A549 (cell line): ENCODE measurements at regions not wholly inside any gene's neighbourhood (a gene's known extent, or its start where the extent isn't known, plus 50 kb on each side); places are given as distances from the start of the nearest gene placed in this dataset.

Source experiments
- ATAC-seq, 2 experiments: fragments of 200-7000 bp in 1 of 2; fragments of >200 bp in 1 of 2; cut with Nextera tagmentation in 1 of 2; cut with Tn5 transposase in 1 of 2; 3 replicates each; pipeline versions ENCODE4 v1.8.0 to v1.9.1; 2018 to 2020; ENCODE audit warnings: mild to moderate bottlenecking in 1 of 2, moderate library complexity in 1 of 2
- CTCF ChIA-PET: fragments of 300-600 bp; sonication (Branson Sonifier 250); formaldehyde crosslinking; extraction: SDS; loops from one replicate; lab custom pipeline; 2021; ENCODE audit warnings: antibody characterized with exemption, inconsistent platforms; lab: Yijun Ruan, JAX
- POLR2A ChIA-PET: fragments of 350-600 bp; formaldehyde crosslinking; extraction: SDS; loops from one replicate; lab custom pipeline; 2021; ENCODE audit warnings: antibody characterized with exemption, inconsistent platforms; lab: Yijun Ruan, JAX
- DNase-seq, 2 experiments: peaks; one replicate each; pipeline versions ENCODE4 v3.0.0 to v3.0.0-alpha.2; 2011 to 2016; ENCODE audit warnings: low read depth in 1 of 2, low spot score in 1 of 2
- FAIRE-seq: peaks from 2 replicates; lab custom pipeline; 2011; peaks lifted over from hg19 to GRCh38; lab: Jason Lieb, UNC
- H3K27ac ChIP-seq, 2 experiments: fragments of >200 bp; sonication (Bioruptor Twin); formaldehyde crosslinking; 3 replicates each; pipeline ENCODE4 v1.5.1; 2016 to 2017
- H3K4me1 ChIP-seq: fragments of >200 bp; sonication (Bioruptor Twin); formaldehyde crosslinking; 3 replicates; pipeline ENCODE4 v1.6.1; 2016
- H3K4me2 ChIP-seq: fragments of >200 bp; sonication (Bioruptor Twin); formaldehyde crosslinking; 3 replicates; pipeline ENCODE4 v1.6.1; 2016
- H3K4me3 ChIP-seq: fragments of >200 bp; sonication (Bioruptor Twin); formaldehyde crosslinking; 3 replicates; pipeline ENCODE4 v1.5.1; 2016
- H3K9me3 ChIP-seq: fragments of >200 bp; sonication (Bioruptor Twin); formaldehyde crosslinking; 3 replicates; pipeline ENCODE4 v1.6.1; 2016
- ATOH8 ChIP-seq: fragments of 250-450 bp; sonication (Bioruptor Pico); IDR thresholded peaks from 2 replicates; pipeline ENCODE4 v1.5.0; 2020; ENCODE audit warnings: low read depth, mild to moderate bottlenecking, moderate library complexity
- BHLHE40 ChIP-seq: IDR thresholded peaks from 2 replicates; pipeline ENCODE4 v1.6.1; 2012; ENCODE audit warnings: low read depth, low read length, inconsistent platforms
- CBX8 ChIP-seq: fragments of 200-600 bp; sonication (generic); IDR thresholded peaks from 2 replicates; pipeline ENCODE4 v1.6.1; 2016
- CHD2 ChIP-seq: fragments of 150-350 bp; IDR thresholded peaks from 2 replicates; pipeline ENCODE4 v1.6.1; 2014; ENCODE audit warnings: low read length; ENCODE audit not compliant: partially characterized antibody
- E2F6 ChIP-seq: IDR thresholded peaks from 2 replicates; pipeline ENCODE4 v1.6.1; 2012; ENCODE audit warnings: low read depth, borderline replicate concordance
- EHMT2 ChIP-seq: fragments of 200-600 bp; sonication (generic); IDR thresholded peaks from 2 replicates; pipeline ENCODE4 v1.6.1; 2016; ENCODE audit warnings: antibody characterized with exemption, low read depth, mild to moderate bottlenecking, moderate library complexity
- ESRRA ChIP-seq: fragments of 150-350 bp; IDR thresholded peaks from 2 replicates; pipeline ENCODE4 v1.6.1; 2014; ENCODE audit warnings: mild to moderate bottlenecking, low read length, borderline replicate concordance
- FOSB ChIP-seq: fragments of 250-450 bp; sonication (Bioruptor Pico); IDR thresholded peaks from 2 replicates; pipeline ENCODE4 v1.5.0; 2020; ENCODE audit warnings: mild to moderate bottlenecking, moderate library complexity
- FOXS1 ChIP-seq: fragments of 250-450 bp; sonication (Bioruptor Pico); IDR thresholded peaks from 2 replicates; pipeline ENCODE4 v1.5.0; 2020; ENCODE audit warnings: mild to moderate bottlenecking, moderate library complexity
- HDAC2 ChIP-seq: fragments of 200-600 bp; sonication (generic); IDR thresholded peaks from 2 replicates; pipeline ENCODE4 v1.6.1; 2016
- HES2 ChIP-seq: fragments of >200 bp; sonication (Bioruptor Twin); formaldehyde crosslinking; IDR thresholded peaks from 2 replicates; pipeline ENCODE4 v1.6.1; 2016
- HEYL ChIP-seq: fragments of 250-450 bp; sonication (Bioruptor Pico); IDR thresholded peaks from 2 replicates; pipeline ENCODE4 v1.8.0; 2021; ENCODE audit warnings: mild to moderate bottlenecking, moderate library complexity
- HMGXB4 ChIP-seq: fragments of 250-450 bp; sonication (Bioruptor Pico); IDR thresholded peaks from 2 replicates; pipeline ENCODE4 v1.5.0; 2021; ENCODE audit warnings: mild to moderate bottlenecking, moderate library complexity, borderline replicate concordance
- HOXB5 ChIP-seq: fragments of 250-450 bp; sonication (Bioruptor Pico); IDR thresholded peaks from 2 replicates; pipeline ENCODE4 v1.5.0; 2020; ENCODE audit warnings: mild to moderate bottlenecking, moderate library complexity
- JUNB ChIP-seq: fragments of >200 bp; sonication (Bioruptor Twin); formaldehyde crosslinking; IDR thresholded peaks from 2 replicates; pipeline ENCODE4 v1.6.1; 2016
- KDM1A ChIP-seq: fragments of 200-600 bp; sonication (generic); IDR thresholded peaks from 2 replicates; pipeline ENCODE4 v1.6.1; 2016; ENCODE audit warnings: low read depth, mild to moderate bottlenecking
- MAFK ChIP-seq: fragments of 450-650 bp; IDR thresholded peaks from 2 replicates; pipeline ENCODE4 v1.6.1; 2014; ENCODE audit not compliant: partially characterized antibody
- NFE2L2 ChIP-seq: fragments of 150-350 bp; conservative IDR thresholded peaks from 2 replicates; pipeline ENCODE4 v1.6.1; 2014; ENCODE audit warnings: low read length
- PHF8 ChIP-seq: fragments of 200-600 bp; sonication (generic); IDR thresholded peaks from 2 replicates; pipeline ENCODE4 v1.6.1; 2016; ENCODE audit warnings: low read depth, mild to moderate bottlenecking, antibody characterized with exemption, moderate library complexity, borderline replicate concordance
- RAD21 ChIP-seq, 2 experiments: fragments of >200 bp in 1 of 2; sonication (Bioruptor Twin) in 1 of 2; formaldehyde crosslinking in 1 of 2; IDR thresholded peaks in 1 of 2; conservative IDR thresholded peaks in 1 of 2; 2 replicates in 1 of 2; 3 replicates in 1 of 2; pipeline ENCODE4 v1.6.1; 2012 to 2018; ENCODE audit warnings: inconsistent platforms in 1 of 2
- RCOR1 ChIP-seq: fragments of 150-350 bp; IDR thresholded peaks from 2 replicates; pipeline ENCODE4 v1.6.1; 2014; ENCODE audit warnings: antibody characterized with exemption, low read length, low read depth
- RFX5 ChIP-seq: fragments of 450-650 bp; IDR thresholded peaks from 2 replicates; pipeline ENCODE4 v1.7.1; 2014; ENCODE audit warnings: antibody characterized with exemption, mild to moderate bottlenecking, moderate library complexity
- RNF2 ChIP-seq: fragments of 200-600 bp; sonication (generic); IDR thresholded peaks from 2 replicates; pipeline ENCODE4 v1.6.1; 2016; ENCODE audit warnings: low read depth, mild to moderate bottlenecking, antibody characterized with exemption, moderate library complexity, borderline replicate concordance
- SMC3 ChIP-seq: fragments of >200 bp; sonication (Bioruptor Twin); formaldehyde crosslinking; IDR thresholded peaks from 3 replicates; pipeline ENCODE4 v1.6.1; 2018; ENCODE audit warnings: inconsistent platforms
- TFCP2L1 ChIP-seq: fragments of 250-450 bp; sonication (Bioruptor Pico); IDR thresholded peaks from 2 replicates; pipeline ENCODE4 v1.5.0; 2021; ENCODE audit warnings: mild to moderate bottlenecking
- ZC3H11A ChIP-seq: fragments of 450-650 bp; IDR thresholded peaks from 2 replicates; pipeline ENCODE4 v1.6.1; 2014; ENCODE audit warnings: antibody characterized with exemption, mild to moderate bottlenecking
- ZFP36 ChIP-seq: fragments of 450-650 bp; IDR thresholded peaks from 2 replicates; pipeline ENCODE4 v1.6.1; 2014; ENCODE audit warnings: borderline replicate concordance; ENCODE audit not compliant: partially characterized antibody
- WGBS: methylation state at CpG from one replicate; pipeline ENCODE4 v1.1.6; 2017; ENCODE audit errors: missing lambda C conversion rate; 5-methylcytosine and 5-hydroxymethylcytosine counted together
- TF ChIP-seq, protein P1 (sequence below): fragments of 200-600 bp; sonication (generic); IDR thresholded peaks from 2 replicates; pipeline ENCODE4 v1.6.1; 2016; ENCODE audit warnings: antibody characterized with exemption, mild to moderate bottlenecking, moderate library complexity
- TF ChIP-seq, protein P2 (sequence below): fragments of 450-650 bp; IDR thresholded peaks from 2 replicates; pipeline ENCODE4 v1.6.1; 2014; ENCODE audit warnings: antibody characterized with exemption

- CTCF ChIA-PET = interaction anchor here (1.6 kb wide), 1 partner anchor 9 kb away, joined by 3 read pairs; no protein-coding TSS in a partner anchor
- no peak overlapping the region for H3K27ac ChIP-seq
- H3K4me3 ChIP-seq = no peak overlapping the region
- POLR2A ChIA-PET = no interaction called here
- H3K9me3 ChIP-seq = no peaks in the 10 kb centered on the region
- no peak for TF ChIP-seq BHLHE40
- no peak for TF ChIP-seq ESRRA
- no peak for TF ChIP-seq CHD2
- TF ChIP-seq FOSB = no peak
- no peak for TF ChIP-seq NFE2L2
- no peak for TF ChIP-seq FOXS1 (CRISPR knock-in tag)
- TF ChIP-seq RFX5 = no peak
- TF ChIP-seq HDAC2 = no peak
- TF ChIP-seq KDM1A = no peak
- no peak for TF ChIP-seq HEYL (CRISPR knock-in tag)
- no peak for TF ChIP-seq RNF2
- H3K4me2 ChIP-seq = no peak overlapping the region
- FAIRE-seq = no peak
- ATAC-seq = no peak
- no peaks in the 10 kb centered on the region for H3K4me1 ChIP-seq
- 5% methylated on average over 8 of the region's 8 CpGs for WGBS
- DNase-seq = no peak
Observed at GRCh38 chr4:82192017-82192673, 181.6 kb downstream of the HNRNPD start.

DNA sequence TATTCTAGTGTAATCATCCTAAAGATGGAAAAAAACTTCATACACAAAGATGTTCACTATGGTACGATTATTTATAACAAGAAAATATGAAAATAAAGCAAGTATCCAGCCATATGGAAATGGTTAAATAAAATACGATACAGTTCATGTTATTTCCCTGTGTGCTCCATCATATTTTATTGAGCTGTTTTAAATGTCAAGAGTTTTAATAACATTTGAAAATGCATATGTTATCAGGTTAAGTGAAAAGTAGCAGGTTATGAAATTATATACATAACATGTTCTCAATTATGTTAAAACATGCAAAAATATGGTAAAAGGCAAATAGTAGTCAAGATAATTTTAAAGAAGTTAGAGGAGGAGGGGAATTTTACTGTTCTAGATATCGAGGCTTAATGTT lies 192.0 kb downstream of the HNRNPD start:
- no peak for ATAC-seq
- TF ChIP-seq MAFK = no peak
- TF ChIP-seq SMC3 = no peak
- no peak for TF ChIP-seq ATOH8 (CRISPR knock-in tag)
- TF ChIP-seq BHLHE40 = no peak
- no peak for TF ChIP-seq PHF8
- TF ChIP-seq, protein P1, sequence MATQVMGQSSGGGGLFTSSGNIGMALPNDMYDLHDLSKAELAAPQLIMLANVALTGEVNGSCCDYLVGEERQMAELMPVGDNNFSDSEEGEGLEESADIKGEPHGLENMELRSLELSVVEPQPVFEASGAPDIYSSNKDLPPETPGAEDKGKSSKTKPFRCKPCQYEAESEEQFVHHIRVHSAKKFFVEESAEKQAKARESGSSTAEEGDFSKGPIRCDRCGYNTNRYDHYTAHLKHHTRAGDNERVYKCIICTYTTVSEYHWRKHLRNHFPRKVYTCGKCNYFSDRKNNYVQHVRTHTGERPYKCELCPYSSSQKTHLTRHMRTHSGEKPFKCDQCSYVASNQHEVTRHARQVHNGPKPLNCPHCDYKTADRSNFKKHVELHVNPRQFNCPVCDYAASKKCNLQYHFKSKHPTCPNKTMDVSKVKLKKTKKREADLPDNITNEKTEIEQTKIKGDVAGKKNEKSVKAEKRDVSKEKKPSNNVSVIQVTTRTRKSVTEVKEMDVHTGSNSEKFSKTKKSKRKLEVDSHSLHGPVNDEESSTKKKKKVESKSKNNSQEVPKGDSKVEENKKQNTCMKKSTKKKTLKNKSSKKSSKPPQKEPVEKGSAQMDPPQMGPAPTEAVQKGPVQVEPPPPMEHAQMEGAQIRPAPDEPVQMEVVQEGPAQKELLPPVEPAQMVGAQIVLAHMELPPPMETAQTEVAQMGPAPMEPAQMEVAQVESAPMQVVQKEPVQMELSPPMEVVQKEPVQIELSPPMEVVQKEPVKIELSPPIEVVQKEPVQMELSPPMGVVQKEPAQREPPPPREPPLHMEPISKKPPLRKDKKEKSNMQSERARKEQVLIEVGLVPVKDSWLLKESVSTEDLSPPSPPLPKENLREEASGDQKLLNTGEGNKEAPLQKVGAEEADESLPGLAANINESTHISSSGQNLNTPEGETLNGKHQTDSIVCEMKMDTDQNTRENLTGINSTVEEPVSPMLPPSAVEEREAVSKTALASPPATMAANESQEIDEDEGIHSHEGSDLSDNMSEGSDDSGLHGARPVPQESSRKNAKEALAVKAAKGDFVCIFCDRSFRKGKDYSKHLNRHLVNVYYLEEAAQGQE = no peak
- TF ChIP-seq HMGXB4 (CRISPR knock-in tag) = no peak
- no peak for TF ChIP-seq CBX8
- TF ChIP-seq JUNB = no peak
- no peak for TF ChIP-seq HOXB5 (CRISPR knock-in tag)
- TF ChIP-seq, protein P2, sequence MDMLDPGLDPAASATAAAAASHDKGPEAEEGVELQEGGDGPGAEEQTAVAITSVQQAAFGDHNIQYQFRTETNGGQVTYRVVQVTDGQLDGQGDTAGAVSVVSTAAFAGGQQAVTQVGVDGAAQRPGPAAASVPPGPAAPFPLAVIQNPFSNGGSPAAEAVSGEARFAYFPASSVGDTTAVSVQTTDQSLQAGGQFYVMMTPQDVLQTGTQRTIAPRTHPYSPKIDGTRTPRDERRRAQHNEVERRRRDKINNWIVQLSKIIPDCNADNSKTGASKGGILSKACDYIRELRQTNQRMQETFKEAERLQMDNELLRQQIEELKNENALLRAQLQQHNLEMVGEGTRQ = no peak
- TF ChIP-seq ZFP36 = no peak
- TF ChIP-seq RCOR1 = no peak
- TF ChIP-seq EHMT2 = no peak
- TF ChIP-seq E2F6 = no peak
- TF ChIP-seq TFCP2L1 = no peak
- TF ChIP-seq ZC3H11A = no peak
- TF ChIP-seq RAD21 (conservative IDR thresholded peaks at IDR 0.05 in 1 of 2, IDR thresholded peaks at IDR 0.05 in 1 of 2) = no peak
- TF ChIP-seq HES2 = no peak
- FAIRE-seq = no peak
- no peak overlapping the region for H3K4me3 ChIP-seq
- no peak for DNase-seq
- ChIA-PET POLR2A (no interaction called here), CTCF (no interaction called here)
- H3K4me2 ChIP-seq = no peak overlapping the region
- WGBS = 26% methylated on average over 3 of the region's 3 CpGs
- no peak overlapping the region for H3K27ac ChIP-seq
- no peaks in the 10 kb centered on the region for H3K4me1 ChIP-seq
- no peaks in the 10 kb centered on the region for H3K9me3 ChIP-seq
